ENCODE measurements at regions not wholly inside any gene's neighbourhood (a gene's known extent, or its start where the extent isn't known, plus 50 kb on each side); places are given as distances from the start of the nearest gene placed in this dataset.
A peak's percentile ranks its signal among the peaks of the same experiment; 100 is the strongest.

DNA sequence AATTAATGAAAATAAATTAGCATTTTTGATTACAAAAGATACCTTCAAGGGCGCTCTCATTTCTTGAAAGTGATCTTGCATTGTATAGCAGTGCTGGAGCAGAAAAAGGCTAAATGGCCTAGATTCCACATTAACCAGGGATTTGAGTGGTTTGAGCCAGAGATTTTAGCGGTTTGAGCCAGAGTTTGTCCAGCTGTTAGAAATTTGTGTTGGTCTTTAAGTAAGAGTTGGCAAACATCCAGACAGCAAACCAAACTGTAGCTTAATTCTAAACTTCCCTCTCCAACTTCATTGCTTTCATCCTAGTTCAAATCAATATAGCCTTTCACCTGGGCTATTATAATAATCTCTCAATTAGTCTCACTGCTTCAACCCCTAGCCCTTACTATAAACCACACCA is 351.7 kb downstream of the IGSF11 start:
- DNase-seq (ENCODE audit: low spot score): no peak

DNA sequence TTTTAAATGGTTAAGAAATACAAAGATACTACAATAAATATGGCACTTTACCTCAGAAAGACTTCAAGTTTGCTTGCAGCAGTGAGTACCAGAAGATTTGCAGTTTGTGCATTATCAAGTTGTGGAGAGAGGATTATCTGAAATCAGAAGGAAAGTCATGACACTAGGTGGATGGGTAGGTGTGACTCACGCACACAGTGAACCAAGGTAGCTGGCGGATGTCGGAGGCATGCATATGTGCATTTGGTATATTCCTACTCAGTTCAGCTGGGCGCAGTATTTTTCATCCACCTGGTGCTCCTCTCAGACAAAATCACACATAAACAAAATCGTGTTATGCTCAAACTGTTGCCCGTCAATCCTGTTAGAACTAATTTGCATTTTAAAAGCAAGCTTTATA is 351.0 kb downstream of the IGSF11 start:
- no peak for DNase-seq (ENCODE audit: low spot score)

GRCh38 chr3:118688396-118688884 is 346.2 kb downstream of the IGSF11 start:
- peak; percentile 1 for DNase-seq (ENCODE audit: low spot score)

- no peak for DNase-seq (ENCODE audit: low spot score)
These were observed 342.2 kb downstream of the IGSF11 start for GRCh38 chr3:118692416-118692815.

DNA sequence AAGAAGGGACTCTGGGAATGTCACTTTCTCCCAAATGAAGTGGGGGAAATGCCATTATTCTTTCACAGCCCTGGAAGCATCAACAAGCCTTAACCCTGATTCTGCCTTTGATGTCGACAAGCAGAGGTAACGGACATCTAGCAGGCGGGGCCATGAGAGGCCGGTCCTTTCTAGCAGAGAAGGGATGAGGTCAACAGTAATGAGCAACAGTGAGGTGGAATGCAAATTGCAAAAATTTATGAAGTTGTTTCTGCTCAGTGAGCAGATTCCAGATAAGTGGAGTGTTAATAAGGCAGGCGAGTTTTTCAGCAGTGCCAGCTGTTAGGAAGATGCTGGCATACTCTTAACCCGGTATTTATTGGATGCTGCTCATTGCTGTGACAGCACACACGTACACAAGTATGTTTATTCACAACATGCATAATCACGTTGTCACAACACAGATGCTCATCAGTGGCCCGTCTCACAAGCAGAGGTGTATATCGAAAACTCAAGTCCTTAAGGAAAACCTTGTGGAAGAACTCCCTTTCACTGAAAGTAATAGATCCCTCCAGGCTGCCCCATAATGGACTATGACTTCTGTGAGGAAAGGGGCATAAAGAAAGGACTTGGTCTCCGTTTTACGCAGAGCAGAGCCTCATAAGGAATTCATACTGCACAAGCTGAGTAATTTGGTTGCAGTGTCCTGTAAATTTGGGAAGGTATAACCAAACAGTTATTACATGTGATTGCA is 329.0 kb downstream of the IGSF11 start:
- DNase-seq (ENCODE audit: low spot score): no peak

DNA sequence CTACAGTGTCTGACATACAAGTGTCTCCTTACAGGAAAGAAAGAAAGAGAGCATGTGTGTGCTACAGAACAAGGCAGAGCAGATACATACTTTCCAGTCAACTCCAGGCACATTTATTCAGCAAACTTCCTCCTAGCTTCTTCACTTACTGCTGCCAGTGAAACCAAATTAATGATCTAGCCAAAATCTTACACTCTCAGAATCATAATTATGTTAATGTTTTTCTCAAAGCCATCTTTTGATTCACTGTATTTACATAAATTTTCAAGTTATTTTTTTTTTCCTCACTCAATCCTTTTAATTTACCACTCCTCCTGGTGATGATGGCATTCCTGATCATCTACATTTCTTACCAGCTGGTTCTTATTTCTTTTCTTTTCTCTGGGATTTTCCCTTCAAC is 326.7 kb downstream of the IGSF11 start:
- no peak for DNase-seq (ENCODE audit: low spot score)

DNA sequence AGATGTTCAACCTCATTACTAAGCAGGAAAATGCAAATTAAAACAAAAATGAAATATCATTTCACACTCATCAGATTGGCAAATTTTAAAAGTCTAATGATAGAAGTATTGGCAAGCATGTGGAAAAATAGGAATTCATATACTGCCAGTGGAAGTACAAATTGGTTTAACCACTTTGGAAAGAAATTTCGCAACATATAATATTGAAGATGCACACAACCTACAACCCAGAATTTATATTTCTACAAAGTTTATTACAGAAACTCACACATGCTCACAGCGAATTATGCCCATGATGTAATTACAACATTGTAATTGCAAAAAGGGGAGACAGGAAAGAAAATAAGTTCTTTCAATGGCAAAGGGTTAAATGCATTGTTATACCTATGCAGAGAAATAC is 324.1 kb downstream of the IGSF11 start:
- DNase-seq (ENCODE audit: low spot score): no peak

- no peak for DNase-seq (ENCODE audit: low spot score)
These were observed 321.0 kb downstream of the IGSF11 start for GRCh38 chr3:118713502-118714207.

GRCh38 chr3:118714800-118715199 is 319.8 kb downstream of the IGSF11 start:
- no peak for DNase-seq (ENCODE audit: low spot score)

DNA sequence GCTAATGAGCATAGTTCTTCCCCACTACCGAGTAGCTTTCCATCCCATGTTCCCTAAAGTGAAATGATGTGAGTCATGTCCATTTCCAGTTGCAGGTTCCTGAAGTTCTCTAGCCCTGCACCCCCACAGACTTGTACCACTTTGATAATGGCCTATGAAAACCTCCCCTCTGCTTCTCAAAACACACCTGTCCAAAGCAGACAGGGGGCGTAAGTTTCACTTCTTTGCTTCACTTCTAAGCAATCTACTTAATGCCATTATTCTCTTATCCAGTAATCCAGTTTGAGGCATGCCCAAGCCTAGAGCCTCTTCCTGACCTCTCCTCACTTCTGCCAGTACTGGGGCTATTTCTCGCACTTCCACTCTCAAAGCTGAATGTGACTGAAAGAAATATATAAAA is 305.1 kb downstream of the IGSF11 start:
- no peak for DNase-seq (ENCODE audit: low spot score)

- no peak for DNase-seq (ENCODE audit: low spot score)
These were observed 300.0 kb downstream of the IGSF11 start for GRCh38 chr3:118734664-118735063.

- no peak for DNase-seq (ENCODE audit: low spot score)
These were observed 298.5 kb downstream of the IGSF11 start for GRCh38 chr3:118736107-118736506.

GRCh38 chr3:118740722-118741290 is 293.8 kb downstream of the IGSF11 start:
- no peak for DNase-seq (ENCODE audit: low spot score)

- DNase-seq (ENCODE audit: low spot score): no peak
These were observed 291.9 kb downstream of the IGSF11 start for GRCh38 chr3:118742760-118743159.

GRCh38 chr3:118744186-118744585 is 290.5 kb downstream of the IGSF11 start:
- no peak for DNase-seq (ENCODE audit: low spot score)

GRCh38 chr3:118754406-118755252 is 280.0 kb downstream of the IGSF11 start:
- no peak for DNase-seq (ENCODE audit: low spot score)

GRCh38 chr3:118755253-118755801 is 279.3 kb downstream of the IGSF11 start:
- DNase-seq (ENCODE audit: low spot score): no peak

DNA sequence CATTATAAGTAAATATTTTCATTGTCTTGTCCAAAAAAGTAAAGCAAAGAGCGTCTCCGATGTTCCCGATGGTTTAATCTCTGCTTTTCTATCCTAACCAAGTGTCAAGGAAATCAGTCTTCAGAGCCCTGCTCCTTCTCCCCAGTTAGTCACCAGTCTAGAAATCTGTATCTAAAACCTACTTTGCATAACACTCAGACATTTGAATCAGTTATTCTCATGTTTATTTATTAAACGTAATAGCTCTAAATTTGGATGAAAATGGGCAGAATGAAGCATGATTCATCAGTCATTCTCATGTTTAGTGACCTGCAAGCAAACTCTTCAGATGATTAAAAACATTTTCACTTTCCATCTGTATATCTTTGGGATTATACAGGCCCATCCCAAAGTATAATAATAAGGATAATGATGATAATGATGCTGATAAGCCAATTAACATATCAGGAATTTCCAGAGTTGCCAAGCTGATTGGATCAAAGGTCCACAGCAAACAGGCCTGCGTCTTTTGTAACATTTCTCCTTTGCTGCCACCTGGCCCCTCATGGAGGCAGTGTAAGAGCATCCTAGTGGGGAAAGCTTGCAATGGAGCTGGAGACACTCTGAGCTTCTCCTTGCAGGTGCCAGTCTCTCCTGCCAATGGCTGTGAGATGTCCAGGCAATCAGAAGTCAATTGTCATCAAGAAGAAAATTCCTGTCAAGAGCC is 273.9 kb downstream of the IGSF11 start:
- DNase-seq (ENCODE audit: low spot score): no peak

- DNase-seq (ENCODE audit: low spot score): no peak
These were observed 273.4 kb downstream of the IGSF11 start for GRCh38 chr3:118761291-118761606.

GRCh38 chr3:118765636-118766305 is 268.9 kb downstream of the IGSF11 start:
- DNase-seq (ENCODE audit: low spot score): no peak

DNA sequence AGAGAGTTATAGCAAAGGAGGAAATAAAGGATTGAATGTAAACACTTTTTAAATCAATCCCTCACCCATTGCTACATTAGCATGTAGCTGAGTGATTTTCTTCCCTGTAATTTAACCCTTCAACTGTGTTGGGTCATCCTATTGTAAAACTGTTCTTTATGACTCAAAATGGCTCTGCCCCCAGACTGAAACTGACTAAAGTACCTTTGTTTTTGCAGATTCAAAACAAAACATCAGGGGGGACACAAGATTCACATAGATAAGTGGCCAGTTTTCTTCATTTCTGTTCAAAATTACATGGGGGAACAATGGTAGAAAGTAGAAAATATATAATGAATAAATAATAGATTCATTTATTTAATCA is 268.4 kb downstream of the IGSF11 start:
- DNase-seq (ENCODE audit: low spot score): no peak
